ENCODE measurements at regions not wholly inside any gene's neighbourhood (a gene's known extent, or its start where the extent isn't known, plus 50 kb on each side); places are given as distances from the start of the nearest gene placed in this dataset.

- DNase-seq: no peak
Measured at GRCh38 chr3:24853685-24854490, 359.2 kb upstream of the THRB start.

- no peak for DNase-seq
Measured at GRCh38 chr3:24854748-24855147, 360.1 kb upstream of the THRB start.

- no peak for DNase-seq
Measured at GRCh38 chr3:24857945-24858344, 363.3 kb upstream of the THRB start.

- no peak for DNase-seq
Measured at GRCh38 chr3:24863215-24863614, 368.6 kb upstream of the THRB start.

- DNase-seq: no peak
Measured at GRCh38 chr3:24867783-24868182, 373.1 kb upstream of the THRB start.

- no peak for DNase-seq
Measured at GRCh38 chr3:24881239-24881638, 386.6 kb upstream of the THRB start.

GRCh38 chr3:24886501-24886900 lies 391.9 kb upstream of the THRB start:
- no peak for DNase-seq

- DNase-seq: no peak
Measured at GRCh38 chr3:24890012-24890411, 395.4 kb upstream of the THRB start.

GRCh38 chr3:24899373-24899772 lies 404.7 kb upstream of the THRB start:
- no peak for DNase-seq

GRCh38 chr3:24899901-24900603 lies 405.4 kb upstream of the THRB start:
- DNase-seq: no peak

GRCh38 chr3:24905266-24905665 lies 410.6 kb upstream of the THRB start:
- DNase-seq: no peak

GRCh38 chr3:24907106-24907505 lies 412.5 kb upstream of the THRB start:
- DNase-seq: no peak

- no peak for DNase-seq
Measured at GRCh38 chr3:24911076-24911475, 416.4 kb upstream of the THRB start.

GRCh38 chr3:24915639-24916038 lies 421.0 kb upstream of the THRB start:
- no peak for DNase-seq

- no peak for DNase-seq
Measured at GRCh38 chr3:24917908-24918307, 423.3 kb upstream of the THRB start.

GRCh38 chr3:24923570-24923969 lies 428.9 kb upstream of the THRB start:
- no peak for DNase-seq

GRCh38 chr3:24929521-24929920 lies 434.9 kb upstream of the THRB start:
- no peak for DNase-seq

GRCh38 chr3:24933401-24933800 lies 438.8 kb upstream of the THRB start:
- no peak for DNase-seq

- DNase-seq: no peak
Measured at GRCh38 chr3:24936574-24936973, 441.9 kb upstream of the THRB start.

- DNase-seq: no peak
Measured at GRCh38 chr3:24937228-24937627, 442.6 kb upstream of the THRB start.

GRCh38 chr3:24937780-24938179 lies 443.1 kb upstream of the THRB start:
- no peak for DNase-seq

- no peak for DNase-seq
Measured at GRCh38 chr3:24943961-24944360, 449.3 kb upstream of the THRB start.

GRCh38 chr3:24944805-24945520 lies 450.3 kb upstream of the THRB start:
- no peak for DNase-seq

GRCh38 chr3:24945563-24945962 lies 450.9 kb upstream of the THRB start:
- no peak for DNase-seq

Measured in CD4-positive, alpha-beta T cell treated with Interleukin-4 for 4 hours (primary cell).